Retinal pigment epithelial cell (primary cell): ENCODE measurements at regions not wholly inside any gene's neighbourhood (a gene's known extent, or its start where the extent isn't known, plus 50 kb on each side); places are given as distances from the start of the nearest gene placed in this dataset.
"Not testable (repeated sequence)": the region's sequence is repeated elsewhere in the genome, so short reads cannot be mapped to it uniquely, and the experiment has no call there.

Experiments
- DNase-seq: peaks from one replicate; pipeline ENCODE4 v3.0.0-alpha.2; 2010; ENCODE audit warnings: low read depth
- H3K4me3 ChIP-seq: 2 replicates; pipeline ENCODE4 v1.5.1; 2011; ENCODE audit warnings: mild to moderate bottlenecking, low read length, control low read depth, moderate library complexity

DNA sequence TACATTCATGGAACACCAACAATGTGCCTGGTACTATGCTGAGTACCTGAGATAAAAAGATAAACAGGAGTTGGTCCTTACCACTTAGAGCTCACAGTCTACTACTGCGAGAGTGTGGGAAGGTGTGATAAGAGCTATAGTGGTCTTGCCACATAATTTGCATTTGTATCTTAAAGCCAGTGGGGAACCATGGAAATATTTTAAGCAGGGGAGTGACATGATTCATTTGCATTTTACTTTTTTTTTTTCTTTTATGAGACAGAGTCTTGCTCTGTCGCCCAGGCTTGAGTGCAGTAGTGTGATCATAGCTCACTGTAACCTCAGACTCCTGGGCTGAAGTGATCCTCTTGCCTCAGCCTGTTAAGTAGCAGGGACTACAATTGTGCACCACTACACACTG is 53.6 kb downstream of the SRGAP2 start:
- H3K4me3 ChIP-seq, DNase-seq: not testable (repeated sequence)

DNA sequence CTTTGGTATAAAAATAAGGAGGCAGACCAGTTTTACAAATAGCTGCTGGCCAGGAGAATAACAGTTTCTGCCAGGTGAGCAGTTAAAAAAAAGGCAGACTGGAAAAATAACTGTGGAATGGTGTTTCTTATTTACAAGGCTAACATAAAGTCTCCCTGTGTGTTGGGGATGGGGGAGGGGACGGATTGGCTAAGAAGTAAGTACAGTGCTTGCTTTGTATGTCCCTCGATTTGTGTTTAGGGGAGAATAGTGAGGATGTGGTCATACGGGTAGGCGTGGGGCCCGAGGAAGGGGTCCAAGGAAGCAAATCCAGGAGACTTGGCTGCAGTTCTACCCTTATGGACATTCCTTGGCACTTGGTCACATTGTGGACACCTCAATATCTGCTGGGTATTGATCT is 58.1 kb downstream of the SRGAP2 start:
- DNase-seq: not testable (repeated sequence)

DNA sequence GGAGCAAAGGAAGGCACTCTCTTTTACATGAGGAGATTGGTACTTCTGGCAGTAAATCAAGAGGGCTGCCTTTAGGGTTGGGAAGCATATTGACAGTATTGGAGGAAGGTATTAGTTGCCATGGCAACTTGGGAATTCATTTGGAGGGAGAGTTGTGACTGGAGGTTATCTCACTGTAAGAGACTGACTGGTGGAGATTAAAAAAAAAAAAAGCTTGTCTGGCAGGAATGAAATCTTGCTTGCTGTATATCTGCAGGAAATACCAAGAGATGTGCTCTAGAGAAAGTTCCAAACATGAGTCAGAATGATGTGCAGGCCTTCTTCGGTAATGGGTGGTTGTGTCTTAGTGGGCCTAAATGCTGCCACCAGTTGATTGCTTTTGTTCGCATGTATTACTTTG is 59.1 kb downstream of the SRGAP2 start:
- not testable (repeated sequence) for DNase-seq, H3K4me3 ChIP-seq

More for the DNA sequence above, 58.1 kb downstream of the SRGAP2 start:
- not testable (repeated sequence) for H3K4me3 ChIP-seq

DNA sequence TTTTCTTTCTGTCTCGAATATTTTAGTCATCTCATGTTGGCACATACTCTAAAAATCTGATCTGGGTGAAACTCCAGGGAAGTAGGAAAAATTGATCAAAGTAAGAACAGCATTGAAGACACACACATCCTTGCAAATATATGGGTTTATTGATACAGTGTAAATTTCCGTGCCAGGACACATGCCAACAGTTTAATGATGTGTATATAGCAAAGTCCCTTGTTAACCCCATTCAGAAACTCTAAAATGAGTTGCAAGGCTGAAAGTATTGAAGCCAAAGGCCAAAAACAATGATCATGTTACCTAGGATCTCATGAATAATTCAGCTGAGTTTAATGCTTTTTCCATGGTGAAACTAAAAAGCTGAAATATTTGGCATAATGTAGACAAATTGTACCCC is 61.6 kb downstream of the SRGAP2 start:
- not testable (repeated sequence) for DNase-seq, H3K4me3 ChIP-seq

DNA sequence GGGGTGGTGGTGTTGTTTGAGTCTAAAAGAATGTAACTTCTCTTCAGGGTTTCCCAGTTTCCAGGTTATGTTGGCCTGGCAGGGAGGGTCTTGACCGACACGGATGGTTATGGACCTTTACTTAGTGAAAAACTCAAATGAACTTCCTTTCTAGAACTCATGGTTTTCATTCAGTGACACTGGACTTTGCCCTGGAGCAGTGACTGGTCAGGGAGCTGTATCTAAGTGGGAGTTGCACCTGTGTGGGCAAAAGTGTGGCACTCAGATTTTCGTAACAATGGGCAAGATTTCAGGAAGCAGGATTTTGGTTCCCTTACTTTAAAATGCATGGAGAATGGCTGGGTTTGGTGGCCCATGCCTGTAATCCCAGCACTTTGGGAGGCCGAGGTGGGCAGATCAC is 67.8 kb downstream of the SRGAP2 start:
- DNase-seq, H3K4me3 ChIP-seq: not testable (repeated sequence)

DNA sequence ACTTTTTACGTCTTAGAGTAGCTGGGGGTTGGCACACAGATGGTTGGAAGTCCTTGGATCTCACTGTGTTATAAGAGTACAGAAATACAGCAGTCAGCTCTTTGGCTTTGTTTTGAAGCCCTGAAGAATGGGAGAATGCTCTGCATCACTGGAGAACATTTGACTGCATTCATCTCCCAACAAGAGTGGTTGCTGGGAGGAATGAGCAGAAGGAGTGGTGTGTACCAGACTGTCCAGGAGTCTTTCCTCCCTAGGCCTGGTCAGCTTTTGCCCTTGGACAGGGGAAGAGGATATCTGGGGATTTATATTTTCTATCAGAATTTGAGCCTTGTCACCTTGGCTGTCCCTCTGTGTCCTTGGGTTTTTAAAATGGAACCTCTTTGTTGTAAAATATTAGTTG is 69.8 kb downstream of the SRGAP2 start:
- not testable (repeated sequence) for DNase-seq, H3K4me3 ChIP-seq

DNA sequence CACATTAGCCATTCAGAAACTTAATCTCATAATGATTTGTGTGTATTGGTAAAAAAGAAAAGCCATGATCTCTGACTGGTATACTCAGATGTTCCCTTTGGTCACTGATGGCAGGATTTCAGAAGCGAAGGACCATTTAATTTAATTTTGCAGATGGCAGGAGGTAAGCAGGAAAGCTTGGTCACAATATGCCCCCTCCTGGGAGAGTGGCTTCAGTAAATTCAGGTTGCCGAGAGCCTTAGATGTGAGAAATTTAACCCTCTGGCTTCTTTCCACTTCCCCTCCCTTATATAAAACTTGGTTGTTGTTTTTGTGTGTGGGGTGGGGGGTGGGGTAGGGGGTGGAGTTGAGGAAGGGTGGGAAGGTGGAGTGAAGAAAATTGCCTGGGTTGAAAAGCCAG is 72.8 kb downstream of the SRGAP2 start:
- not testable (repeated sequence) for DNase-seq, H3K4me3 ChIP-seq

DNA sequence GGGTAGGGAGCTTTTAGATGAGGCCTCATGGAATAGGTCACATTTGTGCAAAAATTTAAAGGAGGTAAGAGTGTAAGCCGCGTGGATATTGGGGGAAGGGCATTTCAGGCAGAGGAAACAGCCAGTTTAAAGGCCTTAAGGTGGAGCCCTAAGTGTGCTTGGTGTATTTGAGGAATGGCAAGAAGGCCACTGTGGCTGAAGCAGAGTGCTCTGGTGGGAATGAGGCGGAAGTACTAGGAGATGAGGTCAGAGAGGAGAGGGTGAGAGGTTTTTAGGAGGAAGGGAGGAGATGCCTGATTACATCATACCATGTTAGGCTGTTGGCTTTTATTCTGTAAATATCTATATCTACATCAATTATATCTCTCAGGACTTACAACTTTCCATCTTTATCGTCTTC is 75.3 kb downstream of the SRGAP2 start:
- DNase-seq, H3K4me3 ChIP-seq: not testable (repeated sequence)

DNA sequence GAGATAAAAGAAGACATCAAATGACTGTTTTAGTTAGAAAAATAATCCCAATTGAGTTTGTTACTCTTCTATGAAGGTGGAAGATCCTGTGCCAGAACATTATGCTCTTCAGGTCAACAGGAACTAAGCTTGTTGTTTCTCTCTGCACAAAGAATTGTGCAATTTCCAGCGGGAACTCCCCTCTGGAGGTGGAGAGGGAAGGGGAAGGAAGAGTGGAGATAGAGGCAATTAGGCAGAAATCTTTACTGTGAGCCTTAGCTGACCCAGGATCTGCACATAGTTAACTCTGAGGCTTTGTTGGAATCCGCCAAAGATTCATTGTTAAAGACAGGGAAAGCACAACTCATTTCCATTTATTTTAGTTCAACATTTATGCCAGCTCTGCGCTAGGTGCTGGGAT is 77.3 kb downstream of the SRGAP2 start:
- H3K4me3 ChIP-seq, DNase-seq: not testable (repeated sequence)

DNA sequence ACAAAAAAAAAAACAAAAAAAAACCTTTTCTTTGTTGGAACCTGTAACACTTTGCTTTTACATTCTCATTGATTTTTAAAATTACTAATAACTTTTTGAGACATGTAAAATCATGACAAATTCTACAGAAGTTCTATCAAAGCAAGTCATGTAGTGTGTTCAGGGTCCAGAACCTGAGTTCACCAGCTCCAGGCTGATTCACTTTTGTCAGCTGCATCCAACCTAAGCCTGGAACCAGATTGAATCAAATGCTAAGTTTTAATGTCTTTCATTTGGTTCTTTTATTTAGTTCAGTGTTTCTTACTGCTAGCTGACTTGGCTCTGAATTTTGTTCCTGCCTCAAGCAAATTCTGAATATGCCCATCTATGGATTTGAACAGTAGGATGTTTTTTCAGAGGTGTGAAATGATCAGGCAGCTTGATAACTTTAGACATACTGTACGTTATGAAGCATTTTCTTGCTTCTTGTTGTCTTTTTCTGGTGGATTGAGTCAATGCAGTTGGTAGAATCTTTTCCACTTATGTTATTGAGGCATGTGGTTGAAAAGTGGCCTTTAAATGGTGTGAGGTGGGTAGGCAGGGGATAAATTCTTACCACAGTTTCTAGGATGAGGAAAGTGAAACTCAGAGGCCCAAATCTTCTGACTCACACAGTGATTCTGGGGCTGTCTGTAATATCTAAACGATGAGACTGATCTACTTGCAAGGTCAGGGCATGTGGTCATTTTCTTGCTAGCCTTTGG is 78.7 kb downstream of the SRGAP2 start:
- H3K4me3 ChIP-seq, DNase-seq: not testable (repeated sequence)

DNA sequence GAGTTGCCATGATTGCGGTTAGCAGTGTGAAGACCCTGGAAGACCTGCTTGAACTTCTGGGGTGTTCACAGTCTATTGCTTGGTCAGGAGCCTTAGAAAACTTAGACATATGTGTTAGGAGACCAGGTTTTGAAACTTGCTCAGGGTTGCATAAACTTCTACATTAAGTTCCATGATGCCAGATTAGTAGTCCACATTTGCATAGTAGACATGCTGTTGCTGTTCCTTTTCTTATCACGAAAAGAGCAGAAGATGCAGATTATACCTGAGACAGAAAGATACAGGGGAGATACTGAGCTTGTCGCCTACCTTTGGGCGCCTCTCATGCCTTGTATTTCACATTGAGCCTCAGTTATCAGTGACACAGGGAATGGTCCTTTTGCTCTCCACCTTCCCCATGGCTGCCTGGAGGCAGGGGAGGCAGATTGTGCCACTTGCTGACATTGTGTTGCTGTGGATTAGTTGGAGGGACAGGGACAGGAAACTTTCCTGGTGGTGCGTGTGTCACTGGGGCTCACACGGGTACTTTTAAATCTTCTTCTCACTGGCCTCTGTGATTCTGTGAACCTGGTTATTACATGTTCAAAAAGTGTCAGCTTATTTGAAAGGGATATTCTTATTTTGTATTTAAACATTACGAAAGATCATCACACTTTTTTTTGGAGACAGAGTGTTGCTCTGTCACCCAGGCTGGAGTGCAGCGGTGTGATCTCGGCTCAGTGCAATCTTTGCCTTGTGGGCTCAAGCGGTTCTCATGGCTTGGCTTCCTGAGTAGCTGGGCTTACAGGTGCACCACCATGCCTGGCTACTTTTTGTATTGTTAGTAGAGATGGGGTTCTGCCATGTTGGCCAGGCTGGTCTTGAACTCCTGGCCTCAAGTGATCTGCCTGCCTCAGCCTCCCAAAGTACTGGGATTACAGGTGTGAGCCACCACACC is 82.0 kb downstream of the SRGAP2 start:
- not testable (repeated sequence) for H3K4me3 ChIP-seq, DNase-seq

DNA sequence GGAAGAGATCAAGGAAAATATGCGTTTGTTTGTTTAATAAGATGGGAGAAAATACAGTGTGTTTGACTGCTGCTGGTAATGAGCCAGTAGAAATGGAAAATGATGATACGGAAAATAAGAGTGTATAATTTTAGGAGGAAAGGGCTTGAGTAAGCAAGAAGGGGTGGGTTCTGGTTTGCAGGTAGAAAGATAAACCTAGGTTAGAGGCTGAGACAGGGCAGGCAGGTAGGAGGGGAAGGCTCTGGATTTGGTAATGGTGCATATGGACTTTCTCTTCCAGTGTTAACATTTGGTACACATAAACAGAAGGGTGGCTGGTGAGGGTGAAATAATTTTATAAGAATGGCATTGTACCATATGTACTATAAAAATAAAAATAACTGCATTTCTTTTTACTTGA is 84.4 kb downstream of the SRGAP2 start:
- H3K4me3 ChIP-seq, DNase-seq: not testable (repeated sequence)

DNA sequence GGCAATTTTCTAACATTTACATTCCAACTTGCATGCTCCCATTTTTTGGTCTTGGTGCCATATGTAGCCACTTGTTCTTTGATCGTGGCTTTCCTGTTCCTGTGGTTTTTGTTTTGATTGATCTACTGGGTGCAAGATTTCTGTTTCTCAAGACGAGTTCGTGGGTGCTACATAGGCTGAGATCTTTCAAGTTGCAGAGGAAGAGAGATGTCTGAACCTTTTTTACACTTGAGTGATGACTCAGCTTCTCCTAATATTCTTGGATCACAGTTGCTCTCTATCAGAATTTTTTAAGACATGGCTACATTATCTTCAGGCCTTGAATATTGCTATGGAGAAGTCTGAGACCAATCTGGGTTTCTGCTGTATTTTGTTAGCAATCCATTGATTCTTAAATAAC is 85.1 kb downstream of the SRGAP2 start:
- DNase-seq, H3K4me3 ChIP-seq: not testable (repeated sequence)

DNA sequence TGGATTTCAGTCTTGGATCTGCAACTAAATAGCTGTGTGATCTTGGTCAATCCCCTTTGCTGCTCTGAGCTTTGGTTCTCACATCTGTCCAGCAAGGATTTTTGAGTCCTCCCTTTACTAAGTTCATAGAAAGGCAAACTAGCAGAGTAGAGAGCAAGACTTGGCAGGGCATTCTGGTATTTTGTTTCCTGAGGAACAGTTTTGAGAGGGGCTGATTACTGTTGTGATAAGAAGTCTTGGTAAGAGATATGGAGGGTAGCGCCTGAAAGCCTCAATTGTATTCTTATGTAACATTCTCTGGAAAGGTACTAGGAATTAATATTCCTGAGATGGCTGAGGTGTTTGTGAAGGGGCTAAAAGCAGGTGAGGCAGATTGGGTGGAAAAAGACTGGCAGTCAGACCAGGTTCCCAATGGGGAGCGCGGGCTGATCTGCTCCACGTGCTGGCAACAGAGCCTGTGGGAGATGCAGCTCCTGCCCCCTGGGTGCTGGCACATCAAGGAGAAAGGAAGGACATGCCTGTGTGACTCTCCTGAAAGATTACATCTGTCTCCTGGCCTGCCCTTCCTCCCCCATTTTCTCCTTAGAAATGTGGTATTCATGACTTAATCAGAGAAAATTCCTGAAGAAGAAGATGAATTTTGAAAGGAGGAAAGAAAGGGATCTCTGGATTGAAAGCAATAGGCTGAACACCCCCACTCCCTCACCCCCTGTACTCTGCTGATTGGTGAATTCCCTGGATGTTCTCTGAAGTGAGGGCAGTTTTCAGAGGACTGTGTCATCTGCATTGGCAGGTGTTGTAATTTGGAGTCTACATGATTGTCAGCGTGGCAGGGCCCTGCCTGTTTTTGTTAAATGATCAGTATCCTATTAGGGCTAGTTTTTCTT is 94.0 kb downstream of the SRGAP2 start:
- DNase-seq, H3K4me3 ChIP-seq: not testable (repeated sequence)

DNA sequence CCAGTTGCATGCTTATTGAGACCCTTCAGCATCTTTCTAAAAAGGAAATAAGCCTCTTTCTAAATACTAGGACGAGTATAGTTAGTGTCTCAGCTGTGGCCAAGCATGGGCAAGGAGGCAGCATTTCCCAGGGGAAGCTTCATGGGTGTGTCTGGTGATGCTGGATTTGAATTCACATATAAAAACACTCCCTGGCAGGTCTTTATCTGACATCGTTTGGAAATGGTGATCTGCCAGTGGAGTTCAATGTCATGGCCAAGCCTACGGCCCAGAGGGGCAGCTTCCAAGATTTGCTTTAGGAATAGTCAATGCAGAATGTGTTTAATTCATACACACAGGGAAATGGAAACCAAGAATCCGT is 94.7 kb downstream of the SRGAP2 start:
- not testable (repeated sequence) for H3K4me3 ChIP-seq, DNase-seq

DNA sequence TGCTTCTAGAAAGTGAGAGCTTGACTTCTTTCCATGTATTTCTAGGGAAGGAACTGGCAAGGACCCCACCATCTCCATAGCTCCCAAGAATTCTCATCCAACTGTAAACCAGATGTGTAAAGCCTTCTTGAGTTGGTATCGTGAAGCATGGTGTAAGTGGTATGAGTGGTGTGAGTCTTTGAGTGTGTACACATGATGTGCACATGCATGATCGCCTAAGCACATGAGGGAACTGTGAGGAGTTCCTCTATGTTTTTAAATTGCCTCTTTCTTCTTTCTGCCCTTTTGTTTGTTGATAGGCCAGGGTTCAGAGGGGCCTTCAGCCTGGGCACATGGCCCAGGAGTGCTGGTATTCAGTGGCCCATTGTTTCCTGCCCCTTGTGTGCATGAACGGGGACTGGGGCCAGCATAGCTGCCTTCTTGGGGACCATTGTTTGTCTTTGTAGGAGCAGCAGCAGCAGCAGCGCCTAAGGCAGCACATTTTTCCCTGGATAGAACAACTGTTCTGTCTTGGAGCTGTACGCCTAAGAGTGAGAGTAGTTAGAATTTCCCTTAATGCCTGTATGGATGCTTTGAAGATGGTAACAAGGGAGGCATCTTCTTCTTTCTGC is 95.9 kb downstream of the SRGAP2 start:
- not testable (repeated sequence) for DNase-seq, H3K4me3 ChIP-seq

DNA sequence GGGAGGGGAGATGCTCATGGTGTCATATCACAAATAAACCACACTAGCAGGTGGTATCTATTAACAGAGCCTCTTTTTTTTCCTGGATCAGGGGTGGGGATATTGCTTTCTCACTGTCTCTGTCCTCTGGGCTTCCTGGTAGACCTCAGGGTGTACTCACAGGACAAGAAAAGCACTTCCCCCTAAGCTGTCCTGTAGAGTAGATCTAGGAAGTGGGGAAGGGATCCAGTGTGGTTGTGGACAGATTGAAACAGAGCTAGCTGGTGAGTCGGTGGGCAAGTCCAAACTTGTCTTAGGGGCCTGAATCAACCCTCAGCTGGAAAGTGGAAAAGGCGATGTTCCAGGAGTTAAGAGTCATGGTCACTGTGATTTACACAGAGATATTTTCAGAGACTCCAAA is 96.6 kb downstream of the SRGAP2 start:
- not testable (repeated sequence) for H3K4me3 ChIP-seq, DNase-seq

DNA sequence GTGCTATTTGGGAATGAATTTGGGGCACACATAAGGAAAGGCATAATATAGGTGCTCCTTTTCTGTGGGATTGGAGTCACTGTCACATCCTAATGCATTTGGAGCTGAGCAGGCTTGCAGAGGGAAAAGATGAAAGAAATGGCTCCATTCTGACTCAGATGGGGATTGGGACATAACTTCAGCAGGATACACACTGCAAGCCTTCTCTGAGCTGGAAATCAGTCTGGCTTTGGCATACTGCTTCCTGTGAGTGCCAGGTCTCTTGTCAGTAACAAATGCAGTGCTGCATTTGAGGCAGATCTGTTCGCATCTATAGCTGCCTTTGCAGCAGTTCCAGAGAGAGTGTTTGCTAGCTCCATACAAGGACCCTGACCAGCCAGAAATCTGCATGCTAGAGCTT is 98.7 kb downstream of the SRGAP2 start:
- DNase-seq, H3K4me3 ChIP-seq: not testable (repeated sequence)

DNA sequence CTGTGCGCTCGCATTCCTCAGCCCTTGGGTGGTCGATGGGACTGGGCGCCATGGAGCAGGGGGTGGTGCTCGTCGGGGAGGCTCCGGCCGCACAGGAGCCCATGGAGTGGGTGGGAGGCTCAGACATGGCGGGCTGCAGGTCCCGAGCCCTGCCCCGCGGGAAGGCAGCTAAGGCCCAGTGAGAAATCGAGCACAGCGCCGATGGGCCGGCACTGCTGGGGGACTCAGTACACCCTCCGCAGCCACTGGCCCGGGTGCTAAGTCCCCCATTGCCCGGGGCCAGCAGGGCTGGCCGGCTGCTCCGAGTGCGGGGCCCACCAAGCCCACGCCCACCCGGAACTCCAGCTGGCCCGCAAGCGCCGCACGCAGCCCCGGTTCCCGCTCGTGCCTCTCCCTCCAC is 104.1 kb downstream of the SRGAP2 start:
- DNase-seq, H3K4me3 ChIP-seq: not testable (repeated sequence)
